ENCODE measurements at regions not wholly inside any gene's neighbourhood (a gene's known extent, or its start where the extent isn't known, plus 50 kb on each side); places are given as distances from the start of the nearest gene placed in this dataset.

DNA sequence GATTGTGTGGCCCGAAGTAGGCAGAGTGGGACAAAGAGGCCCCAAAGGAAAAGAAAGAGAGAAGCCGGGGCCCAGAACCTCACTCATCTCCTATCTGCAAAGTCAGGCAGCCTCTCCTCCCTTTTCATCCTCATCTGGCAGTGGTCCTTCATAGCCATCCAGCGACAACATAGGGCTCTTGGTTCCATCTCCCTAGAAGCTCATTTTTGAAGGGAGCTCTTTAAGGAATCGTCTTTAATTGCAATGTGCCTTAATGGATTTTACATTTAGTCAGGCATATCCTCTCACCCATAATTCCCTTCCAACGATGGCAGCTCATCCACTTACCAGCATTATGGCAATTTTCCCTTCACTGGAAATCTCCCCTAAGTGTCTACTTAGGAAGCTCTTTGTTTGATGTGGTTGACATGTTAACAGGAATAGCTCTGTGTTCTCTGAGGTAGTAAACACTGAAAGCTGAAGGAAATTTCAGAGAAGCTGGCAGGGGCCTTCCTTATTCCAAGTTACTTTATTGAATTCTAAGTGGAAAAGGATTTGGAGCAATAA lies 780.6 kb downstream of the TSN start:
- no peak for DNase-seq (ENCODE audit: low read depth, low spot score)
- in situ Hi-C loops (cut with HindIII; ENCODE audit: low sequenced_read_pairs): no loop called here
- no peak overlapping the region for H3K4me3 ChIP-seq (ENCODE audit: low read depth, low read length)
- TF ChIP-seq, protein P1, sequence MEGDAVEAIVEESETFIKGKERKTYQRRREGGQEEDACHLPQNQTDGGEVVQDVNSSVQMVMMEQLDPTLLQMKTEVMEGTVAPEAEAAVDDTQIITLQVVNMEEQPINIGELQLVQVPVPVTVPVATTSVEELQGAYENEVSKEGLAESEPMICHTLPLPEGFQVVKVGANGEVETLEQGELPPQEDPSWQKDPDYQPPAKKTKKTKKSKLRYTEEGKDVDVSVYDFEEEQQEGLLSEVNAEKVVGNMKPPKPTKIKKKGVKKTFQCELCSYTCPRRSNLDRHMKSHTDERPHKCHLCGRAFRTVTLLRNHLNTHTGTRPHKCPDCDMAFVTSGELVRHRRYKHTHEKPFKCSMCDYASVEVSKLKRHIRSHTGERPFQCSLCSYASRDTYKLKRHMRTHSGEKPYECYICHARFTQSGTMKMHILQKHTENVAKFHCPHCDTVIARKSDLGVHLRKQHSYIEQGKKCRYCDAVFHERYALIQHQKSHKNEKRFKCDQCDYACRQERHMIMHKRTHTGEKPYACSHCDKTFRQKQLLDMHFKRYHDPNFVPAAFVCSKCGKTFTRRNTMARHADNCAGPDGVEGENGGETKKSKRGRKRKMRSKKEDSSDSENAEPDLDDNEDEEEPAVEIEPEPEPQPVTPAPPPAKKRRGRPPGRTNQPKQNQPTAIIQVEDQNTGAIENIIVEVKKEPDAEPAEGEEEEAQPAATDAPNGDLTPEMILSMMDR (IDR thresholded peaks at IDR 0.05; ENCODE audit: low read depth, low read length): no peak

DNA sequence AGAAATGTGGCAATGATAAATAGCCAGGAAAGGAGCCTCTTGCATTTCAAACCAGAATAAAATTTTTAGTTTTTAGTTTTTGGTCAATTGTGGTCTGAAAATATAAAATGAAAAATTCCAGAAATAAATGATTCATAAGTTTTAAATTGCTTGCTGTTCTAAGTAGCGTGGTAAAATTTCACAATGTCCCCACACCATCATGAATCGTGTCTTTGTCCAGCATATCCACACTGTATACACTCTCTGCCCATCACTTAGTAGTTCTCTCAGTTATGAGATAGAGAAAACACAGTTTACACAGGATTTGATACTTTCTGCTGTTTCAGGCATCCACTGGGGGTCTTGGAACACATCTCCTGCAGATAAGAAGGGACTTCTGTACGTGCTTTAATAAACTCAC lies 783.9 kb downstream of the TSN start:
- in situ Hi-C loops (cut with HindIII; ENCODE audit: low sequenced_read_pairs): no loop called here
- TF ChIP-seq, protein P1 (IDR thresholded peaks at IDR 0.05; ENCODE audit: low read depth, low read length): no peak
- H3K4me3 ChIP-seq (ENCODE audit: low read depth, low read length): no peak overlapping the region
- DNase-seq (ENCODE audit: low read depth, low spot score): no peak

DNA sequence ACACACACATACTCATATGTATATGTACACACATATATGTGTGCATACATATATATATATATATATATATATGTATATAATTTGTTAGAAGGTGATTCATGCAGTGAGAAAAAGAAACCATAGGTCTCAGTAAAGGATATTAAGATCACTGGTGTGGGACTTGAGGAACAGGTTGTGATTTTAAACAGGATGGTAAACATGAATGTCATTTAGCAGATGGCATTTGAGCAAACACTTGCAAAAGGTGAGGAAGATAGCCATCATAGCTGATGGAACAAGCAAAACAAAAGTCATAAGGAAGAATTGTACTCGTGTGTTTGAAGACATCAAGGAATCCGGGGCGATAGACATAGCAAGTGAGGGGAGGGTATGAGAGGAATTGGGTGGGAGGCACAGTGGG lies 784.5 kb downstream of the TSN start:
- no peak for DNase-seq (ENCODE audit: low read depth, low spot score)
- TF ChIP-seq, protein P1 (IDR thresholded peaks at IDR 0.05; ENCODE audit: low read depth, low read length): no peak
- in situ Hi-C loops (cut with HindIII; ENCODE audit: low sequenced_read_pairs): no loop called here
- H3K4me3 ChIP-seq (ENCODE audit: low read depth, low read length): no peak overlapping the region

DNA sequence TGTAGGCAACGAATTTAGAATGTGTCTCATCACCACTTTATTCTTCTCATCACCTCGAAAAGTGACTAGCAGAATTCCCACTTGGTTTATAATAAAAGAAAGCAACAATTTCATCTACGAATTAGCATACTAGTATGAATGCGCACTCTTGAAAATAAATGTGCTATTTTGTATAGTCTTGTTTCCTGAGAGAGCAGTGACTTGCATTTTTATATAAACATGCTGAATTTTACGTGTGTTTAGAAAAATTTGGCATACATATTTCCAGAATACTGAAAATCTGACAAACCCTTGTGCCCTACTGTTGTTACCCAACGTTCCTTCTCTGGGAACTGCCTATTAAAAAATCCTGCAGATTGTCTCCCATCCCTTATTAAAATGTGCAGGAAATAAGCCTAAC lies 786.8 kb downstream of the TSN start:
- TF ChIP-seq, protein P1 (IDR thresholded peaks at IDR 0.05; ENCODE audit: low read depth, low read length): no peak
- in situ Hi-C loops (cut with HindIII; ENCODE audit: low sequenced_read_pairs): no loop called here
- no peak for DNase-seq (ENCODE audit: low read depth, low spot score)
- H3K4me3 ChIP-seq (ENCODE audit: low read depth, low read length): no peak overlapping the region

DNA sequence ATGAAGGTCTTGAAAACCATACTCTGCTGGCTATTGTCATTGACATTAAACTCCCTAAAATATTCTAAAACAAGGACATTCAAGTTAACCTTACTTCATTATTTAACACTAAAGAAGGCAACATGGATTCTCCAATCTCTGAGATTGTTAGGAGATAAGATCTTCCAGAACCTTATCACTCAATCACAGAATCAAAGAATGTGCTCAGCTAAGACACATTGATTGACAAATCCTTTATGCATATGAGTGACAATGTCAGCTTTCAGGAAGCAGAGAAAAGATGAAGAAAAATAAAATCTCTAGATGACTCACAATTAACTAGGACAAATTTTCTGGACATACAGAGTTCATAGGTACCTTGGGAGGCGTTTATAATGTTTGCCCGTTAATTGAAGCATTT lies 787.2 kb downstream of the TSN start:
- H3K4me3 ChIP-seq (ENCODE audit: low read depth, low read length): no peak overlapping the region
- no peak for DNase-seq (ENCODE audit: low read depth, low spot score)
- in situ Hi-C loops (cut with HindIII; ENCODE audit: low sequenced_read_pairs): no loop called here
- TF ChIP-seq, protein P1 (IDR thresholded peaks at IDR 0.05; ENCODE audit: low read depth, low read length): no peak

DNA sequence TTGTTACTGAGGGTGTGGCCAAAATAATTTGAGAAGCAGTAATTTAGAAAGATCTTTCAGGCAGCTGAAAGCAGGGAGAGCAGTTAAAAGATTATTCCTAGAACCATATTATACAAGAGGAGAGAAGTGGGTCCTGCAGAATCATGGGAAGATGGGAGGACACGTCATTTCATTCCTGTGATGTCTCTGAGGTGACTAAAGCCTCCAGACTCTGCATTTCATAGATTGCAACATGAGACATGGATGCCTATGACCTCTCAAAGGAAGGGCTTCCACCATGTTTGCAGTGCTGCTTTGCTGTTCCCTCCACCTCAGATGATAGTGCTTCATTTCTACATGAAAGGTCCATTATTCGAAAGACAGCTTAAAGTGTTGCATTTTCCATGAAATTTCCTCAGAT lies 788.4 kb downstream of the TSN start:
- H3K4me3 ChIP-seq (ENCODE audit: low read depth, low read length): no peak overlapping the region
- TF ChIP-seq, protein P1 (IDR thresholded peaks at IDR 0.05; ENCODE audit: low read depth, low read length): no peak
- DNase-seq (ENCODE audit: low read depth, low spot score): no peak
- in situ Hi-C loops (cut with HindIII; ENCODE audit: low sequenced_read_pairs): no loop called here

DNA sequence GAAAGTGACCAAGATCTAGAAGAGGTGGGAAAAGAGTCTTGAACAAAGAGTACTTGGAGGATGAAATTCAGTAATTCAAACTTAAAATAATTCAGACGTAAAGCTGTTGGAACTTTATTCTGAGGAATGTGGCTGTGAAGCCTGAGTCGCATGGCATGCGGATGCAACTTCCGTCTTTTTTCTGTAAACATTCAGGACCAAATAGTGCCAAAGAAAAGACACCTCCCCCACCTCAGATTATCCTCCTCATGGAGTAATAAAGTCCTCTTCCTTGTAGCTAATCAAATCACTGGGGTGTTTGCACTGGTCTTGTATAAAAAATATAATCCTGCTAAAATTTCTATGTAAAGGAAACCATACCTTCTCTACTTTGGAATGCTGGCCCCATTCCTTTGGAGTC lies 790.4 kb downstream of the TSN start:
- no peak for DNase-seq (ENCODE audit: low read depth, low spot score)
- in situ Hi-C loops (cut with HindIII; ENCODE audit: low sequenced_read_pairs): no loop called here

More for the DNA sequence above, 790.4 kb downstream of the TSN start:
- no peak overlapping the region for H3K4me3 ChIP-seq (ENCODE audit: low read depth, low read length)
- TF ChIP-seq, protein P1 (IDR thresholded peaks at IDR 0.05; ENCODE audit: low read depth, low read length): no peak

Data from astrocyte of the spinal cord (primary cell).